Mesenchymal stem cell (in vitro differentiated cells and primary cell): ENCODE measurements at regions not wholly inside any gene's neighbourhood (a gene's known extent, or its start where the extent isn't known, plus 50 kb on each side); places are given as distances from the start of the nearest gene placed in this dataset.

ENCODE experiments used
- DNase-seq: peaks from one replicate; pipeline ENCODE4 v3.0.0-alpha.2; 2013
- H2AFZ ChIP-seq: one replicate; pipeline ENCODE4 v1.6.1; 2013; ENCODE audit warnings: low read depth, mild to moderate bottlenecking, control low read depth, inconsistent platforms, low read length, moderate library complexity
- H2AK5ac ChIP-seq: 2 replicates; pipeline ENCODE4 v1.6.1; 2013; ENCODE audit warnings: low read length, moderate library complexity, mild to moderate bottlenecking, inconsistent platforms; ENCODE audit not compliant: severe bottlenecking
- H2BK120ac ChIP-seq: one replicate; pipeline ENCODE4 v1.6.1; 2013; ENCODE audit warnings: low read depth, mild to moderate bottlenecking, inconsistent platforms, low read length, moderate library complexity
- H2BK12ac ChIP-seq, 2 experiments: one replicate each; pipeline ENCODE4 v1.6.1; 2013; ENCODE audit warnings: inconsistent platforms in 2 of 2, low read length in 2 of 2, mild to moderate bottlenecking in 2 of 2, moderate library complexity in 2 of 2, control low read depth in 1 of 2
- H2BK15ac ChIP-seq: one replicate; pipeline ENCODE4 v1.6.1; 2013; ENCODE audit warnings: mild to moderate bottlenecking, low read depth, inconsistent platforms; ENCODE audit not compliant: poor library complexity, severe bottlenecking
- H2BK5ac ChIP-seq: 2 replicates; pipeline ENCODE4 v1.6.1; 2013; ENCODE audit warnings: low read depth, mild to moderate bottlenecking, low read length, control low read depth, inconsistent platforms; ENCODE audit not compliant: poor library complexity, severe bottlenecking
- H3K14ac ChIP-seq, 2 experiments: one replicate each; pipeline ENCODE4 v1.6.1; 2013; ENCODE audit warnings: inconsistent platforms in 2 of 2, low read length in 2 of 2, control low read depth in 1 of 2, mild to moderate bottlenecking in 1 of 2, moderate library complexity in 1 of 2
- H3K18ac ChIP-seq, 2 experiments: one replicate each; pipeline ENCODE4 v1.6.1; 2013; ENCODE audit warnings: inconsistent platforms in 2 of 2, low read length in 2 of 2, control low read depth in 1 of 2, low read depth in 1 of 2, mild to moderate bottlenecking in 1 of 2
- H3K23ac ChIP-seq, 2 experiments: one replicate each; pipeline ENCODE4 v1.6.1; 2013; ENCODE audit warnings: inconsistent platforms in 2 of 2, low read length in 2 of 2, mild to moderate bottlenecking in 2 of 2, moderate library complexity in 2 of 2, control low read depth in 1 of 2
- H3K27ac ChIP-seq: 2 replicates; pipeline ENCODE4 v1.5.1; 2013; ENCODE audit warnings: mild to moderate bottlenecking, moderate library complexity, low read length, control low read depth, inconsistent platforms; ENCODE audit not compliant: poor library complexity, severe bottlenecking
- H3K27me3 ChIP-seq, 2 experiments: 2 replicates each; pipeline versions ENCODE4 v1.6.1 to v1.7.0; 2013; ENCODE audit warnings: low read length in 2 of 2, mild to moderate bottlenecking in 2 of 2, moderate library complexity in 2 of 2, control low read depth in 1 of 2, inconsistent platforms in 1 of 2; ENCODE audit not compliant: control insufficient read depth in 1 of 2, insufficient read depth in 1 of 2
- H3K36me3 ChIP-seq, 2 experiments: 2 replicates each; pipeline versions ENCODE4 v1.6.1 to v1.7.0; 2013; ENCODE audit warnings: low read length in 2 of 2, control low read depth in 1 of 2, inconsistent platforms in 1 of 2, low read depth in 1 of 2, mild to moderate bottlenecking in 1 of 2; ENCODE audit not compliant: insufficient read depth in 2 of 2, control insufficient read depth in 1 of 2
- H3K4ac ChIP-seq, 2 experiments: one replicate each; pipeline ENCODE4 v1.6.1; 2013; ENCODE audit warnings: inconsistent platforms in 2 of 2, low read length in 2 of 2, mild to moderate bottlenecking in 2 of 2, moderate library complexity in 2 of 2, control low read depth in 1 of 2, low read depth in 1 of 2
- H3K4me1 ChIP-seq: 2 replicates; pipeline ENCODE4 v1.6.1; 2013; ENCODE audit warnings: low read depth, low read length, control low read depth; ENCODE audit not compliant: control insufficient read depth, insufficient read depth
- H3K4me2 ChIP-seq: 2 replicates; pipeline ENCODE4 v1.6.1; 2013; ENCODE audit warnings: low read length, mild to moderate bottlenecking, inconsistent platforms; ENCODE audit not compliant: poor library complexity, severe bottlenecking
- H3K4me3 ChIP-seq, 2 experiments: 2 replicates each; pipeline versions ENCODE4 v1.5.1 to v1.7.0; 2013; ENCODE audit warnings: low read length in 2 of 2, mild to moderate bottlenecking in 2 of 2, control low read depth in 1 of 2, low read depth in 1 of 2; ENCODE audit not compliant: insufficient read depth in 1 of 2
- H3K79me1 ChIP-seq: replicated peaks from 2 replicates; pipeline ENCODE4 v1.6.1; 2013; ENCODE audit warnings: mild to moderate bottlenecking, control low read depth, low read length, inconsistent platforms; ENCODE audit not compliant: poor library complexity, severe bottlenecking
- H3K9ac ChIP-seq: 2 replicates; pipeline ENCODE4 v1.7.0; 2013; ENCODE audit warnings: mild to moderate bottlenecking, low read length, moderate library complexity
- H3K9me3 ChIP-seq: 2 replicates; pipeline ENCODE4 v1.7.0; 2013; ENCODE audit warnings: mild to moderate bottlenecking, low read length; ENCODE audit not compliant: control insufficient read depth
- H4K8ac ChIP-seq: one replicate; pipeline ENCODE4 v1.6.1; 2013; ENCODE audit warnings: inconsistent platforms, mild to moderate bottlenecking, low read length, moderate library complexity
- H4K91ac ChIP-seq: one replicate; pipeline ENCODE4 v1.6.1; 2013; ENCODE audit warnings: mild to moderate bottlenecking, low read length, inconsistent platforms
- WGBS: methylation state at CpG from one replicate; pipeline ENCODE4 v1.1.7; 2013; ENCODE audit warnings: mixed read lengths; 5-methylcytosine and 5-hydroxymethylcytosine counted together

DNA sequence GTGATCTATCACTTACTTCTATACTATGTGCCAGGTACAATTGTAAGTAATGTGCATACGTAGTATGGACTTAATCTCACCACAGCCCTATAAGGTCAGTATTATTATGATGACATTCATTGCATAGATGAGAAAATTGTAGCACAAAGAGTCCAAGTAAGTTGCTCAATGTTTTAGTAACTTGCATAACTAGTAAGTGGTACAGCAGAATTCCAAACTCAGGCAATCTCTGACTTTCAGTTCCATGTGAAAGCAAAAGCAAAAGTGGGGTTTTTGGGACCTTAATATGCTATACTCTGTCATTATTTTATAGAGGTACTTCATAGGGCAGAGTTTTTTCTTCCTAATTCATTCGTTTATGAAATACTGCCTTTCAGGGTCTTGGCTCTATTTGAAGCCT lies 188.8 kb upstream of the VEGFC start:
- Histone ChIP-seq H3K14ac (no peak overlapping the region), H2BK120ac (no peak overlapping the region), H3K27ac (no peak overlapping the region), H2BK5ac (no peak overlapping the region), H2AK5ac (no peak overlapping the region), H3K4me2 (no peak overlapping the region), H3K36me3 (no peaks in the 10 kb centered on the region), H3K9me3 (no peaks in the 10 kb centered on the region), H3K18ac (no peak overlapping the region), H4K8ac (no peak overlapping the region), H3K4me1 (no peaks in the 10 kb centered on the region), H3K4me3 (peak overlapping the region in 1 of 2 experiments; percentile 63), H3K23ac (no peak overlapping the region), H4K91ac (no peak overlapping the region), H3K27me3 (no peaks in the 10 kb centered on the region), H3K4ac (no peak overlapping the region), H3K9ac (peak overlapping the region; percentile 83), H2AFZ (no peak overlapping the region), H3K79me1 (no peaks in the 10 kb centered on the region), H2BK15ac (no peak overlapping the region), H2BK12ac (no peak overlapping the region)
- 100% methylated on average over 1 of the region's 2 CpGs for WGBS
- DNase-seq = peak; percentile 73

DNA sequence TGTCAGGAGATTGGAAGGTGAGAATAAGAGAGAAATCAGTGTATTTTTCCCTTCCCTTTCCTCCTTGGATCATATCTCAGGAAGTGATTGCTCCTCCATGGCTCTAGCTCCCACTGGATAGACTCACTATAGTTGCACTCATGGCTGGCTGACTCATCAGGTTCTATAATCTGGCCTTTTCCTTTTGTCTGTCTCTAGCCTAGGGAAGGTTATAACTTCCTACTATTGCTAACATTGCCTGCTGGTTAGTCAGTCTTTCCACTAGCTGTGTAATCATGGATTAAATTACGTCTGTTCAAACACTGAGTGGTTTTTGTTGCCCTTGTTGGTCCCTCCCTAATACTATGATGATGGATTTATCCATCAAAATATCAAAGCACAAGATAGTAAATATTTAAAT lies 195.5 kb upstream of the VEGFC start:
- no CpG with 5 or more reads among the region's 1 CpG for WGBS
- Histone ChIP-seq H3K23ac (no peak overlapping the region), H2AFZ (no peak overlapping the region), H3K79me1 (no peaks in the 10 kb centered on the region), H3K27ac (peak overlapping the region; percentile 26), H3K4me2 (no peak overlapping the region), H3K27me3 (no peaks in the 10 kb centered on the region), H3K4me3 (no peak overlapping the region), H3K14ac (no peak overlapping the region), H3K4me1 (no peaks in the 10 kb centered on the region), H3K9ac (peak overlapping the region; percentile 75), H3K4ac (no peak overlapping the region), H4K8ac (no peak overlapping the region), H4K91ac (no peak overlapping the region), H2BK120ac (no peak overlapping the region), H3K9me3 (peaks cover 4% of the 10 kb centered on the region), H2BK5ac (no peak overlapping the region), H2AK5ac (no peak overlapping the region), H3K18ac (no peak overlapping the region), H2BK15ac (no peak overlapping the region), H3K36me3 (no peaks in the 10 kb centered on the region), H2BK12ac (no peak overlapping the region)
- peak; percentile 95 for DNase-seq

DNA sequence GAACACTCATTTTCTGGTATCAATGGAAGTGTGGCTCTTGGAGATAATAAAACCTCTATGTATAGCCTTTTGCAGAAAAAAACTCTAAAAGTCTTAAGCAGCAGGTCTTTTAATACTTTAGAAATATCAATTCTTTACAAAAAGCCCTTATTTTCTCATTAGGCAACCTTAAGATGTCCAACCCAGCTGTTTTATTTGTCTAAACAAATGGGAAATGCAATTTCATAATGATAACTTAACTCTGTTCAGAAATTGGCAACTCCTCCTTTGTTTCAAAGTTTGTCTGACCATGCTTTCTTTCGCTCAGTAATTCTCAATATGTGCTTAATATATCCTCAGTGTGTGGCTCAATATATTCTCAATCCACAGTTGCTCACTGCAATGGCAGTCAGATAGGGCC lies 196.5 kb upstream of the VEGFC start:
- WGBS = 100% methylated on average over 1 of the region's 1 CpG
- H3K27me3 ChIP-seq = no peaks in the 10 kb centered on the region
- H3K4ac ChIP-seq = no peak overlapping the region
- H3K4me1 ChIP-seq = no peaks in the 10 kb centered on the region
- H3K4me3 ChIP-seq = no peak overlapping the region
- no peak for DNase-seq
- H2BK12ac ChIP-seq = no peak overlapping the region
- no peaks in the 10 kb centered on the region for H3K79me1 ChIP-seq
- no peak overlapping the region for H2AK5ac ChIP-seq
- H3K23ac ChIP-seq = no peak overlapping the region
- H3K9me3 ChIP-seq = peaks cover 4% of the 10 kb centered on the region
- no peak overlapping the region for H4K91ac ChIP-seq
- no peak overlapping the region for H3K27ac ChIP-seq
- H3K4me2 ChIP-seq = no peak overlapping the region
- no peak overlapping the region for H2BK15ac ChIP-seq
- no peak overlapping the region for H4K8ac ChIP-seq
- no peak overlapping the region for H3K18ac ChIP-seq
- H2BK5ac ChIP-seq = no peak overlapping the region
- no peak overlapping the region for H2AFZ ChIP-seq
- no peak overlapping the region for H3K14ac ChIP-seq
- no peak overlapping the region for H2BK120ac ChIP-seq
- peak overlapping the region; percentile 75 for H3K9ac ChIP-seq
- no peaks in the 10 kb centered on the region for H3K36me3 ChIP-seq

DNA sequence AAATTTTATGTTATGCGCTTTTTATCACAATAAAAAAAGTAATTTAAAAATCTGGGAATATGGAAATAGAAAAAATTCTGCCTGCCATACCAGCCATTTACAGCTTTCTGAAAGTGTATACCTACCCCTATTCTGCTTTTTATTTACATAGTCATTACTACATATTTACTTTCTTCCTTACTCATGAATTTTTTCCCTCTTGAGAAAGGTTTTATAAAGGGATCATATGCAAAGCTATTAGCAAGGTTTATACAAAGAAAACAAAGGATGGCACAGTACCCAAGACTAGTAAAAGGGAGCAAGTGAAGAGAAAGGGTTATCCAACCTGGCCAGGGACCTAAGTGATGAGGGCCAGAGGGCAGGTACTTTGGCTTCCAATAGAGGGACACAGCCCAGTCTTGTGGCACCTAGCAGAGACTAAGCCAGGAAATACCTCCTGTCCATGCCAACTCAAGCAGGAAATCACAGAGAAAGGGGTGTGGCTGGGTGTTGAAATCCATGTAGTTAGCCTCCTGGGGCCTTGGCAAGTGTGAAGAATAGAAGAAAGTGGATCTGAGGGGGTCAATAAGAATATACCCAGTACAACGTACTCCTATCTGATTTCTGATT lies 207.3 kb upstream of the VEGFC start:
- Histone ChIP-seq H2AK5ac (no peak overlapping the region), H3K18ac (no peak overlapping the region), H3K36me3 (no peaks in the 10 kb centered on the region), H2AFZ (no peak overlapping the region), H2BK5ac (no peak overlapping the region), H2BK12ac (no peak overlapping the region), H2BK15ac (no peak overlapping the region), H3K27ac (no peak overlapping the region), H3K9ac (no peak overlapping the region), H3K4me2 (no peak overlapping the region), H3K23ac (peak overlapping the region in 1 of 2 experiments; percentile 26), H4K8ac (no peak overlapping the region), H4K91ac (no peak overlapping the region), H3K4me3 (no peak overlapping the region), H3K4ac (no peak overlapping the region), H3K14ac (no peak overlapping the region), H3K79me1 (no peaks in the 10 kb centered on the region), H2BK120ac (no peak overlapping the region), H3K27me3 (no peaks in the 10 kb centered on the region), H3K9me3 (peaks cover 9% of the 10 kb centered on the region), H3K4me1 (no peaks in the 10 kb centered on the region)
- no peak for DNase-seq
- 83% methylated on average over 1 of the region's 2 CpGs for WGBS
